Chondrocyte (in vitro differentiated cells): ENCODE measurements at regions not wholly inside any gene's neighbourhood (a gene's known extent, or its start where the extent isn't known, plus 50 kb on each side); places are given as distances from the start of the nearest gene placed in this dataset.

Experiments used
- DNase-seq: peaks from one replicate; pipeline ENCODE4 v3.0.0; 2021; ENCODE audit warnings: mixed read lengths, low spot score
- H3K27ac Mint-ChIP-seq: one replicate; pipeline ENCODE4 v1.8.0; 2021; ENCODE audit warnings: mild to moderate bottlenecking, moderate library complexity, mixed read lengths; ENCODE audit not compliant: unreplicated experiment
- H3K27me3 Mint-ChIP-seq: 2 replicates; pipeline ENCODE4 v1.8.0; 2021; ENCODE audit warnings: low read depth, mixed read lengths
- H3K36me3 Mint-ChIP-seq: 2 replicates; pipeline ENCODE4 v1.8.0; 2021; ENCODE audit warnings: low read depth, mixed read lengths
- H3K4me1 Mint-ChIP-seq: 2 replicates; pipeline ENCODE4 v1.8.0; 2021; ENCODE audit warnings: low read depth, mild to moderate bottlenecking, mixed read lengths
- H3K4me3 Mint-ChIP-seq: one replicate; pipeline ENCODE4 v1.8.0; 2021; ENCODE audit warnings: mild to moderate bottlenecking, moderate library complexity, mixed read lengths; ENCODE audit not compliant: unreplicated experiment
- H3K9me3 Mint-ChIP-seq: 2 replicates; pipeline ENCODE4 v1.8.0; 2021; ENCODE audit warnings: low read depth, mixed read lengths
- TF ChIP-seq, protein P1 (sequence below): fragments of 200-600 bp; sonication (generic); IDR thresholded peaks from 2 replicates; pipeline ENCODE4 v1.5.0; 2021; ENCODE audit warnings: antibody characterized with exemption, mild to moderate bottlenecking, moderate library complexity

DNA sequence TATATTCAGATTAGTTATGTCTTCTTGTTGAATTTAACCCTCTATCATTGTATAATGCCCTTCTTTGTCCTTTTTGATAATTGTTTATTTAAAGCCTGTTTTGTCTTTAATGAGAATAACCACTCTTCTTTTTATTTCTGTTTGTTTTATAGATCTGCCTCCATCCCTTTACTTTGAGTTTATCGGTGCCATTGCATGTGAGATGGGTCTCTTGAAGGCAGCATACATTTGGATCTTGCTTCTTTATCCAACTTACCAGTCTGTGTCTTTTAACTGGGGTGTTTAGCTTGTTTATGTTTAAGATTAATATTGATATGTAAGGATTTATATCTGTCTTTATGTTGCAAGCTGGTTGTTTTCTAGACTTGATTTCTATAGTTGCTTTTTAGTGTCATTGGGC lies 115.8 kb downstream of the RTL3 start:
- peaks cover 2% of the 10 kb centered on the region for H3K36me3 Mint-ChIP-seq
- TF ChIP-seq, protein P1, sequence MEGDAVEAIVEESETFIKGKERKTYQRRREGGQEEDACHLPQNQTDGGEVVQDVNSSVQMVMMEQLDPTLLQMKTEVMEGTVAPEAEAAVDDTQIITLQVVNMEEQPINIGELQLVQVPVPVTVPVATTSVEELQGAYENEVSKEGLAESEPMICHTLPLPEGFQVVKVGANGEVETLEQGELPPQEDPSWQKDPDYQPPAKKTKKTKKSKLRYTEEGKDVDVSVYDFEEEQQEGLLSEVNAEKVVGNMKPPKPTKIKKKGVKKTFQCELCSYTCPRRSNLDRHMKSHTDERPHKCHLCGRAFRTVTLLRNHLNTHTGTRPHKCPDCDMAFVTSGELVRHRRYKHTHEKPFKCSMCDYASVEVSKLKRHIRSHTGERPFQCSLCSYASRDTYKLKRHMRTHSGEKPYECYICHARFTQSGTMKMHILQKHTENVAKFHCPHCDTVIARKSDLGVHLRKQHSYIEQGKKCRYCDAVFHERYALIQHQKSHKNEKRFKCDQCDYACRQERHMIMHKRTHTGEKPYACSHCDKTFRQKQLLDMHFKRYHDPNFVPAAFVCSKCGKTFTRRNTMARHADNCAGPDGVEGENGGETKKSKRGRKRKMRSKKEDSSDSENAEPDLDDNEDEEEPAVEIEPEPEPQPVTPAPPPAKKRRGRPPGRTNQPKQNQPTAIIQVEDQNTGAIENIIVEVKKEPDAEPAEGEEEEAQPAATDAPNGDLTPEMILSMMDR = no peak
- H3K4me1 Mint-ChIP-seq = no peaks in the 10 kb centered on the region
- DNase-seq = no peak
- H3K4me3 Mint-ChIP-seq = no peak overlapping the region
- H3K27ac Mint-ChIP-seq = no peak overlapping the region
- no peaks in the 10 kb centered on the region for H3K27me3 Mint-ChIP-seq
- H3K9me3 Mint-ChIP-seq = peaks cover 50% of the 10 kb centered on the region

DNA sequence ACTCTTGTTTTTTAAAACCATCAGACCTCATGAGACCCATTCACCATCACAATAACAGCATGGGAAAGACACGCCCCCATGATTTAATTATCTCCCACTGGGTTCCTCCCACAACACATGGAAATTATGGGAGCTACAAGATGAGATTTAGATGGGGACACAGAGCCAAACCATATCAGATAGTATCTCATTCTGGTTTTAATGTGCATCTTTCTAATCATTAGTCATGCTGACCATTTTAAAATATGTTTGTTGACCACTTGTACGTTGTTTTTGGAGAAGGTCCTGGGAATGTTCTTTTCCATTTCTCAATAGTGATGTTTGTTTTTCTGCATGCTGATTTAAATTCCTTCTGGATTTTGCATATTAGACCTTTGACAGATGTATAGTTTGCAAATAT lies 119.0 kb downstream of the RTL3 start:
- no peak for DNase-seq
- H3K36me3 Mint-ChIP-seq = peaks cover 2% of the 10 kb centered on the region
- TF ChIP-seq, protein P1 = no peak
- H3K9me3 Mint-ChIP-seq = peaks cover 44% of the 10 kb centered on the region
- no peaks in the 10 kb centered on the region for H3K4me1 Mint-ChIP-seq
- no peak overlapping the region for H3K4me3 Mint-ChIP-seq
- no peak overlapping the region for H3K27ac Mint-ChIP-seq
- no peaks in the 10 kb centered on the region for H3K27me3 Mint-ChIP-seq

DNA sequence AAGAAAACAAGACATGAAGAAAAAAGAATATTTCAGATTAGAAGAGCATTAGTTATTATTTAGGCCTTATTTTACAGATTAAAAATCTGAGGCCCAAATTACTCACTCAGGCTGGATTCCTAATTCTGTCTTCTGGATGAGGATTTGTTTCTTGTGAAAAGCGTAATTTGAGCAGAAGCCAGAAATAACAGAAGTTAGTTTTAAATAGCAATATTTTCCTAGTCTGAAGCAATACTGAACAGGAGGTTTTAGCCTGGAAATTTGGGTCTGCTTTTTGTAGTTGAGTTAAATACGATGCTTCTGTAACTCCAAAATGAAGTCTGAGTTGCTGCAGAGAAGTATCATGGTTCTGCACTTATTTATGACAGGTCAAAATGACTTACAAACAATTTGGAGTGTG lies 124.9 kb downstream of the RTL3 start:
- H3K4me1 Mint-ChIP-seq = no peaks in the 10 kb centered on the region
- no peak overlapping the region for H3K4me3 Mint-ChIP-seq
- H3K27me3 Mint-ChIP-seq = no peaks in the 10 kb centered on the region
- no peak for DNase-seq
- no peaks in the 10 kb centered on the region for H3K36me3 Mint-ChIP-seq
- no peaks in the 10 kb centered on the region for H3K9me3 Mint-ChIP-seq
- H3K27ac Mint-ChIP-seq = no peak overlapping the region
- TF ChIP-seq, protein P1 = no peak

DNA sequence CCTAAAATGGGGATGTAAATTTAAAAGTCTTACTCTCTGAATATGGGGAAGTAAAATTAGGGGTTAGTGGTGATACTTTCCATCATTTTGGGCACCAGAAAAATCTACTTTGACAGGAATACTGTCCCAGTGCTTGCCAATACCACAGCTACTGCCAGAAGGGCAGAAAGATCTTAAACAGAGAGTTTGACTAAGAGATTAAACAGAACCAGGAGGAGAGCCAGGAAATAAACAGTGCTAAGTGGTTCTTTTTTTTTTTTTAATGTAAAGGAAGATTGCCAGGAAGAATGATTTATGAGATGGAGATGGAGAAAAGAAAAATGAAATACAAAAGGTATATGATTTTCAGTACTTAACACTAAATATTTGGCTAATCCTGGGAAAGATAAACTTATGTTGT lies 126.8 kb downstream of the RTL3 start:
- DNase-seq = no peak
- Mint-ChIP-seq H3K4me1 (no peaks in the 10 kb centered on the region), H3K9me3 (no peaks in the 10 kb centered on the region), H3K4me3 (no peak overlapping the region), H3K27me3 (no peaks in the 10 kb centered on the region), H3K36me3 (no peaks in the 10 kb centered on the region), H3K27ac (no peak overlapping the region)
- TF ChIP-seq, protein P1 = no peak

DNA sequence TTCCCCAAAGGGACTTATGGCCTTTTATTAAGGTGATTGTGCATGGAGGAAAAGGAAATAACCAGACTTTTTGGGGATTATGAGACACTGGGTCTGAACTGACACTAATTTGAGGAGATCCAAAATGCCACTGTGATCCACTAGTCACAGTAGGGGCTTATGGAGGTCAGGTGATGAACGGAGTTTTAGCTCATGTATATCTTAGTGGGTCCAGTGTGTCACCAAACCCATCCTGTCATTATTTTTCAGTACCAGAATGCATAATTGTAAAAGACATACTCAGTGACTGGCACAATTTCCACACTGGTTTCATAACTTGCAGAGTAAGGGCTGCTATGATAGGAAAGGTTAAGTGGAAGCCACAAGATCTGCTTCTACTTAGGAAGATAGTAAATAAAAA lies 131.3 kb downstream of the RTL3 start:
- H3K27me3 Mint-ChIP-seq = no peaks in the 10 kb centered on the region
- TF ChIP-seq, protein P1 = no peak
- no peaks in the 10 kb centered on the region for H3K36me3 Mint-ChIP-seq
- H3K4me1 Mint-ChIP-seq = no peaks in the 10 kb centered on the region
- H3K27ac Mint-ChIP-seq = no peak overlapping the region
- peaks cover 7% of the 10 kb centered on the region for H3K9me3 Mint-ChIP-seq
- no peak overlapping the region for H3K4me3 Mint-ChIP-seq
- no peak for DNase-seq
